Activated naive CD8-positive, alpha-beta T cell treated with anti-CD3 and anti-CD28 coated beads, Interleukin-2, amount 50 U/mL, for 24 hours (primary cell): ENCODE measurements at regions not wholly inside any gene's neighbourhood (a gene's known extent, or its start where the extent isn't known, plus 50 kb on each side); places are given as distances from the start of the nearest gene placed in this dataset.

Experiments used
- ATAC-seq: fragments of 150-1000 bp; cut with Tn5 transposase; one replicate; pipeline ENCODE4 v1.10.0; 2021
- DNase-seq: peaks from one replicate; pipeline ENCODE4 v3.0.0; 2021
- H3K27ac Mint-ChIP-seq: one replicate; pipeline ENCODE4 v1.8.0; 2021; ENCODE audit warnings: mild to moderate bottlenecking, mixed read lengths
- H3K27me3 Mint-ChIP-seq: one replicate; pipeline ENCODE4 v1.8.0; 2021; ENCODE audit warnings: mixed read lengths
- H3K36me3 Mint-ChIP-seq: one replicate; pipeline ENCODE4 v1.8.0; 2021; ENCODE audit warnings: low read depth, mixed read lengths
- H3K4me1 Mint-ChIP-seq: one replicate; pipeline ENCODE4 v1.8.0; 2021; ENCODE audit warnings: mixed read lengths
- H3K4me3 Mint-ChIP-seq: one replicate; pipeline ENCODE4 v1.8.0; 2021; ENCODE audit warnings: mild to moderate bottlenecking, moderate library complexity, mixed read lengths
- H3K9me3 Mint-ChIP-seq: one replicate; pipeline ENCODE4 v1.8.0; 2021; ENCODE audit warnings: mixed read lengths

DNA sequence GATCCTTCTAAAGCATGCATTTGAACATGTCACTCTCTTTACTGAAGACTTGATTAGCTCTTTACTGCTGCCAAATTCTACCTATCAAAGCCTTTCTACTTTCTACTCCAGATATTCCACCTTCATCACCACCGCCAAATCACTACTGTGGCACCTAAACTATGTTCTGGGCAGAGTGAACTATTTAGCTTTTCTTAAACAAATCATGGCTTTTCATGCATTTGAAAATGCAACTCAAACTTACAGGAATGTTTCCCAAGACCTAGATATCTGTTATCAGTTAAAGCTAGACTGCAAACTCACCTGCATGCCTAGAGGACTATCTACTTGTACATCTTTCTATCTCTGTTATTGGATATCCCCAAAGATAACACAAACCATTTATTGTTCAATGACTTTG lies 109.3 kb downstream of the MAFB start:
- no peaks in the 10 kb centered on the region for H3K36me3 Mint-ChIP-seq

GRCh38 chr20:40578961-40579360 lies 110.1 kb downstream of the MAFB start:
- H3K27me3 Mint-ChIP-seq, result no peaks in the 10 kb centered on the region
- H3K27ac Mint-ChIP-seq, result no peak overlapping the region
- no peak for DNase-seq
- no peaks in the 10 kb centered on the region for H3K4me1 Mint-ChIP-seq
- H3K4me3 Mint-ChIP-seq, result no peak overlapping the region
- no peak for ATAC-seq
- peaks cover 1% of the 10 kb centered on the region for H3K9me3 Mint-ChIP-seq
- no peaks in the 10 kb centered on the region for H3K36me3 Mint-ChIP-seq

More for the DNA sequence above, 109.3 kb downstream of the MAFB start:
- no peak for ATAC-seq
- no peak for DNase-seq
- Mint-ChIP-seq H3K4me1 (no peaks in the 10 kb centered on the region), H3K4me3 (no peak overlapping the region), H3K27me3 (no peaks in the 10 kb centered on the region), H3K27ac (no peak overlapping the region), H3K9me3 (no peaks in the 10 kb centered on the region)

DNA sequence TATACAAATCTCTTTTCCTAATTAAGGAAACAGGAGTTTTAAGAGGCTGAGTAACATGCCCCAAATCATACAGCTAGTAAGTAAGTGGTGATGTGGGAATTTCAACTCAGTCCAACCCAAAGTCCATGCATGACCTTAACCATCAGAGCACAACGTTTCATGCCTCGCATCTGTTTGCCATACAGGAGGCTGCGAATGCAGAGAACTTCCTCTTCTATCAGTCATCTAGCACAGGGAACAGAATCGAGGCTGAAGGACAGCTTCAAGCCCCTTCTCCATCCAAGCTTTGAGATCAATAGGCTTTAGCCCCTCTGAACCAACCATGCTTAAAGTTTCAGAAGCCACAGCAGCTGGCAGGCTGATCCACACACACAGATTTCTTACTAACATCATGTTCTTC lies 113.2 kb downstream of the MAFB start:
- Mint-ChIP-seq H3K9me3 (peaks cover 4% of the 10 kb centered on the region), H3K27ac (no peak overlapping the region), H3K36me3 (no peaks in the 10 kb centered on the region), H3K4me1 (no peaks in the 10 kb centered on the region), H3K27me3 (no peaks in the 10 kb centered on the region), H3K4me3 (no peak overlapping the region)
- no peak for DNase-seq
- ATAC-seq, result no peak

DNA sequence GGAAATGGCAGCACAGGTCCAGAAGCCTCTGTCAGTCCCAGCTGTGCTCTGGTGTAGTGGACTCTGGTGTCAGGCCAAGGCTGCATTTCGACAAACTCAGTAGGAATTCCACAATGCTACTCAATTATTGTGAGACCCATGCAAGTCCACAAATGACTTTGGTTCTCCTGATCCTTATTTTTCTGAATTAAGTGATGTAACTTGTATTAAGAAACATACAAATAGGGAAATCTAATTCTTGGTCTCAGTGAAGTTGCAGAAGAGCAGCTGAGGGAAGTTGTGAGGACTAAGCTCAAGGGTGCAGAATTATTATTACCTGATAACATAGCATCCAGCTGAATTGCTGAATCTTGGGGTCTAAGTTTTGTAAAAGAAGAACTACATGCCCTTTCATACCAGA lies 116.8 kb downstream of the MAFB start:
- DNase-seq (no peak), ATAC-seq (no peak)
- Mint-ChIP-seq H3K4me1 (no peaks in the 10 kb centered on the region), H3K27me3 (no peaks in the 10 kb centered on the region), H3K36me3 (no peaks in the 10 kb centered on the region), H3K4me3 (no peak overlapping the region), H3K27ac (no peak overlapping the region), H3K9me3 (peaks cover 4% of the 10 kb centered on the region)

- Mint-ChIP-seq H3K27me3 (no peaks in the 10 kb centered on the region), H3K4me1 (no peaks in the 10 kb centered on the region), H3K36me3 (no peaks in the 10 kb centered on the region), H3K9me3 (peaks cover 4% of the 10 kb centered on the region), H3K27ac (no peak overlapping the region), H3K4me3 (no peak overlapping the region)
- DNase-seq (no peak), ATAC-seq (no peak)
Measured at GRCh38 chr20:40571639-40572038, 117.4 kb downstream of the MAFB start.

DNA sequence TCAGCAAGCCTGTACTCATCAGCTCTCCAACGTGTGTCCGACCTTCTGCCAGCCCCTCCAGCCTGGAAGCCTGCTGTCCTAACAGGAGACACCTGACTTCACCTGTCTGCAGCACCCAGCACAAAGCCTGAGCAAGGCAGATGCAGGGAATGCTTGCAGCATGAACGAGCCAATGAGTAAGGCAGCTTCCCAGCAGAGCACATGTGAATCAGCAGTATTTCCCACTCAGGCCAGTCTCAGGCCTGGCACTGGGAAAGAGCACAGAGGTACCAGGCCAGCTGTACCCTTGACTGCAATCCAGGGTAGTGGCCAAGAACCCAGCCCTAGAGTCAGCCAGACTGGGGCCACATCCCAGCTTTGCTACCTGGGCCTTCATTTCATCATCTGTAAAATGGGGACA lies 120.8 kb downstream of the MAFB start:
- no peaks in the 10 kb centered on the region for H3K9me3 Mint-ChIP-seq
- H3K27me3 Mint-ChIP-seq, result no peaks in the 10 kb centered on the region
- no peaks in the 10 kb centered on the region for H3K36me3 Mint-ChIP-seq
- no peak overlapping the region for H3K27ac Mint-ChIP-seq
- ATAC-seq (no peak), DNase-seq (no peak)
- no peaks in the 10 kb centered on the region for H3K4me1 Mint-ChIP-seq
- no peak overlapping the region for H3K4me3 Mint-ChIP-seq

- no peaks in the 10 kb centered on the region for H3K9me3 Mint-ChIP-seq
- H3K4me1 Mint-ChIP-seq, result no peaks in the 10 kb centered on the region
- H3K36me3 Mint-ChIP-seq, result no peaks in the 10 kb centered on the region
- H3K27ac Mint-ChIP-seq, result no peak overlapping the region
- DNase-seq (no peak), ATAC-seq (no peak)
- H3K4me3 Mint-ChIP-seq, result no peak overlapping the region
- no peaks in the 10 kb centered on the region for H3K27me3 Mint-ChIP-seq
Measured at GRCh38 chr20:40565682-40566040, 123.4 kb downstream of the MAFB start.

- H3K9me3 Mint-ChIP-seq, result no peaks in the 10 kb centered on the region
- no peaks in the 10 kb centered on the region for H3K4me1 Mint-ChIP-seq
- no peaks in the 10 kb centered on the region for H3K36me3 Mint-ChIP-seq
- no peaks in the 10 kb centered on the region for H3K27me3 Mint-ChIP-seq
- no peak overlapping the region for H3K4me3 Mint-ChIP-seq
- no peak overlapping the region for H3K27ac Mint-ChIP-seq
- DNase-seq (no peak), ATAC-seq (no peak)
Measured at GRCh38 chr20:40565001-40565681, 123.9 kb downstream of the MAFB start.

GRCh38 chr20:40563296-40563950 lies 125.6 kb downstream of the MAFB start:
- Mint-ChIP-seq H3K36me3 (no peaks in the 10 kb centered on the region), H3K27ac (no peak overlapping the region), H3K27me3 (no peaks in the 10 kb centered on the region), H3K4me3 (no peak overlapping the region), H3K9me3 (no peaks in the 10 kb centered on the region), H3K4me1 (no peaks in the 10 kb centered on the region)
- ATAC-seq (no peak), DNase-seq (no peak)

- no peaks in the 10 kb centered on the region for H3K36me3 Mint-ChIP-seq
- no peak for ATAC-seq
Measured at GRCh38 chr20:40562031-40562430, 127.0 kb downstream of the MAFB start.

GRCh38 chr20:40561187-40561586 lies 127.8 kb downstream of the MAFB start:
- no peak for DNase-seq
- no peaks in the 10 kb centered on the region for H3K27me3 Mint-ChIP-seq
- no peaks in the 10 kb centered on the region for H3K36me3 Mint-ChIP-seq
- H3K9me3 Mint-ChIP-seq, result no peaks in the 10 kb centered on the region
- H3K4me3 Mint-ChIP-seq, result no peak overlapping the region
- no peak overlapping the region for H3K27ac Mint-ChIP-seq
- no peak for ATAC-seq
- no peaks in the 10 kb centered on the region for H3K4me1 Mint-ChIP-seq

More at GRCh38 chr20:40562031-40562430, 127.0 kb downstream of the MAFB start:
- no peak overlapping the region for H3K27ac Mint-ChIP-seq
- no peaks in the 10 kb centered on the region for H3K4me1 Mint-ChIP-seq
- no peaks in the 10 kb centered on the region for H3K9me3 Mint-ChIP-seq
- H3K27me3 Mint-ChIP-seq, result no peaks in the 10 kb centered on the region
- H3K4me3 Mint-ChIP-seq, result no peak overlapping the region
- DNase-seq, result no peak

DNA sequence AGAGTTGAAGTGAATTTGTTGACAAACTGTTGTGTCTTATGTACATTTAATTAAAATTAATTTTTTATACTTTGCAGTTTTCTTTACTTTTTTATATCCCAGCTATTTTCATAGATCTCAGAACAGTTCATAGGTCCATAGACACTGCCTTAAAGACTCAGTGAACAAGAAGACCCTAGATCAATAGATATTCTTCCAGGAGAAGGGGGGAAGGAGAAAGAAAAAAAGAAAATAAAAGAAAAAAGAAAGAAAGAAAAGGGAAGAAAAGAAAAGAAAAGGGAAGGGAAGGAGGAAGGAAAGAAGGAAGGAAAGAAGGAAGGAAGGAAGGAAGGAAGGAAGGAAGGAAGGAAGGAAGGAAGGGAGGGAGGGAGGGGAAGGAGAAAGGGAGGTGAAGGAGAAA lies 130.8 kb downstream of the MAFB start:
- no peaks in the 10 kb centered on the region for H3K36me3 Mint-ChIP-seq
- no peak for ATAC-seq
- peaks cover 9% of the 10 kb centered on the region for H3K9me3 Mint-ChIP-seq
- H3K27me3 Mint-ChIP-seq, result peaks cover 2% of the 10 kb centered on the region
- no peak overlapping the region for H3K4me3 Mint-ChIP-seq
- no peaks in the 10 kb centered on the region for H3K4me1 Mint-ChIP-seq
- DNase-seq, result no peak
- no peak overlapping the region for H3K27ac Mint-ChIP-seq

DNA sequence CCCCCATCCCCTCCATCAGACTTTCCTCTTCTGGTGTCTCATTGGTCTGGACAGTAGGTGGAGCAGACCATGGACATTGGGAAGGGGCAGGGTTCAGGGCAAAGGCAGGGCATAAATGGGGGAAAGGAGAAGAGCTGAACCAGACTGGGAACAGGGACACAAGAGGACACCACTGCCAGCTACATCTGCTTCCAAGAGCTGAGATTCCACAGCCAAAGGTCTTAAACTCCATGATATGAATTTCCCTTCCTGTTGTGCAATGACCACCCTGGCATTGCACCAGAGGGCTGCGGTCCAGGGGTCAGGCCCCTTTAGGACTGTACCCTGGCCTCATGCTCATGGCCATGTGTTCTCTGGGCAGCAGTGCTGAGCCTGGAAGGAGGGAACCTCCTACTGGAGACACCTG lies 137.9 kb downstream of the MAFB start:
- H3K27me3 Mint-ChIP-seq, result peaks cover 4% of the 10 kb centered on the region
- no peaks in the 10 kb centered on the region for H3K36me3 Mint-ChIP-seq

DNA sequence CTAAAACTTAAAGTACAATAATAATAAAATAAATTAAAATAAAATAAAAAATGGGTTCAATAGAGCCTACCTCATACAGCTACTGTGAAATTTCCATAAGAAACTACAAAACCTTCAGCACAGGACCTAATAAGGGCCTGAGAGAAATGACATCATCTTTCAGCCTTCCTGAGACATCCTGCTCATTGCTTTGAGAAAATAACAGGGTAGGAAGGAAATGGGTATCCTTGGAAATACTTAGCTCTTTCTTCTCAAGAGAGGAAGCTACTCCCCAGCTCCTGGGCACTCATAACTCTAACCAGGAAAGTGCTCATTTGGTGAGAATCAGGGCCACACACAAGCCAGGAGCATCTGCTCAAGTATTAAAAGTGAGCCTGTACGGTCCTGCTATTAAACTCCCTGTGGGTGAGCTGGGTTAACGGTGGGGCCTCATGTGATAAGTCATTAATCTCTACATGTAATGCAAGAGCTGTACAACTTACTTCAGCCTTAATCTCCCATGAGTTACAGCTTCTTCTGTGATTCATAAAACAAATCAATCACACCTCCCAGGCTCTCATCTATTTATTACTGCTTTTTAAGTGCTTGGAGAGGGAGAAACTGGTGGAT lies 141.4 kb downstream of the MAFB start:
- H3K36me3 Mint-ChIP-seq, result no peaks in the 10 kb centered on the region
- H3K27ac Mint-ChIP-seq, result no peak overlapping the region
- H3K9me3 Mint-ChIP-seq, result no peaks in the 10 kb centered on the region
- no peak overlapping the region for H3K4me3 Mint-ChIP-seq
- no peak for DNase-seq
- ATAC-seq, result no peak
- no peaks in the 10 kb centered on the region for H3K4me1 Mint-ChIP-seq
- peaks cover 2% of the 10 kb centered on the region for H3K27me3 Mint-ChIP-seq

More for the DNA sequence above, 137.9 kb downstream of the MAFB start:
- Mint-ChIP-seq H3K9me3 (peaks cover 9% of the 10 kb centered on the region), H3K4me3 (no peak overlapping the region), H3K4me1 (no peaks in the 10 kb centered on the region), H3K27ac (no peak overlapping the region)
- DNase-seq (no peak), ATAC-seq (no peak)

DNA sequence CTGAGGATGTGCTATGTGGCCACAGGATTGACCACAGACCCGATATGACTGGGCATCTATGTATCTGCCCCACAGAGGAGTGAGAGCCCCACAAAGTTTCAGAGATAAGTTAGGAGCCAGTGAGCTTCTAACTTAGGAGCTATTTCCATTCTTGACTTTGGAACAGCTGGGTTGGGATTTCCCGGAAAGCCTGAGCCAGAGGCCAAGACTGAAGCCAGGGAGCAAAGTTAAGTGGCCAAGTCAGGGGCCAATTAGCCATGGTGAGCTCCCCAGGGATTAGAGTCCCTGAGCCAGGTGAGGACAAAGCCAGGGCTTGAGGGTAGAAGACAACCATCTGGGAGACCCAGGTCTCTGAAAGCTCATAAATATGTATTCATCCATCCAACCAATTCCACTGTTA lies 143.6 kb downstream of the MAFB start:
- Mint-ChIP-seq H3K36me3 (no peaks in the 10 kb centered on the region), H3K4me3 (no peak overlapping the region), H3K4me1 (no peaks in the 10 kb centered on the region), H3K27ac (no peak overlapping the region), H3K9me3 (no peaks in the 10 kb centered on the region), H3K27me3 (peaks cover 6% of the 10 kb centered on the region)
- no peak for DNase-seq
- no peak for ATAC-seq
